AG08395 (cell line): ENCODE measurements at regions not wholly inside any gene's neighbourhood (a gene's known extent, or its start where the extent isn't known, plus 50 kb on each side); places are given as distances from the start of the nearest gene placed in this dataset.

Experiments
- DNase-seq: peaks from one replicate; pipeline ENCODE4 v3.0.0; 2012; ENCODE audit warnings: mixed read lengths, low spot score

DNA sequence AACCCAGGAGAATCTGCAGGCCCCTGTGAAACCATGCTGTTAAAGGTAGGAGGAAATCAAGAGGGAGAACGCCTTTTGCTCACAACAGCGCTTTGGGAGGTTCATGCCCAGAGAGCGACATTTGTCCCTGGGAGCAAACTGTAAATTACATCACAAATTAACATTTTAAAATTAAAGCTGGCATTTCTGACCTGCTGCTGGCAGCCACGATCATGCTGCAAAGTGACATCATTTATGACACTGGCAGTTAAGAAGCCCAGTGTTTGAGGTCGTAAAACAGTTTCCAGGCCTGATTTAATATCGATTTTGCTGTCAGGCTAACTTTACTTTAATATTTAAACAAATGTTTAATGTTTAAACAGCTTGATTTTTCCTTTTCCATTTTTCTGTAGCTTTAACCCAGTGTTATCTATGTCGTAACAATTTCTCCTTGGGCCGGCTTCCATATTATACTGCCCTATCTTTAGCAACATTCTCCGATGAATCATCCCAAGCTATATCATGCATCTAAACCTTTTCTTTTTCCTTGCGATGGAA lies 86.5 kb upstream of the NPVF start:
- DNase-seq = no peak

DNA sequence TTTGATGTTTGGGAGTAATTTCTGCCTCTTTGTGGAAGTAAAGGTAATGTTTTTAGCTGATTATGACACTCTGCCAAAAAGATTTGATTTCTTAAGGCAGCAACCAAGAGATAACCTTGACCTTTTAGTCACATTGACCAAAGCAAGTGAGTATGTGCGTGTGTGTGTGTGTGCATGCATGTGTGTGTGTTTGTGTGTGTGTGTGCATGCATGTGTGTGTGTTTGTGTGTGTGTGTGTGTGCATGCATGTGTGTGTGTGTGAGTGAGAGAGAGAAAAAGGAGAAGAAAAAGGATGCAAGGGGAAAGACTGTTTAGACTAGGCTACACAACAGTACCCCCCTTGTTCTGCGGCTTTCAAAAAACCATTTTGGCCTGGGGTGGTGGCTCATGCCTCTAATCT lies 88.1 kb upstream of the NPVF start:
- DNase-seq = no peak

DNA sequence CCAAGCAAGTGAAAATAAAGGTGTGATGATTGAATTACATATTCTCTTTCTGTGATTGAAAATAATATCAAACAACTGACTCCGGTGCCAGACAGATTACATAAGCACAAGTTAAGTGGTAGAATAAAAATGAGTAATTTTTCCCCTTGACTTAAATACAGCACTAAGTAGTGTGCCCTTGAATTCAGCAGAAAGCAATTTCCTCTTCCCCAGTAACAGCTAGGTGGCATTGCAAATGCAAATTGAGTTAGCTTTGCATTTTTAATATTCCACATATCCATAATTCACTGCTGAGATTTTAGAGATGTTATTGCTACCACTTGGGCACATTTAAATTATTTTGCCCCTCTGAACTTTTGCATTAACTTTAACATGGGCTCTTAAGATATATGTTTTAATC lies 89.8 kb upstream of the NPVF start:
- no peak for DNase-seq

DNA sequence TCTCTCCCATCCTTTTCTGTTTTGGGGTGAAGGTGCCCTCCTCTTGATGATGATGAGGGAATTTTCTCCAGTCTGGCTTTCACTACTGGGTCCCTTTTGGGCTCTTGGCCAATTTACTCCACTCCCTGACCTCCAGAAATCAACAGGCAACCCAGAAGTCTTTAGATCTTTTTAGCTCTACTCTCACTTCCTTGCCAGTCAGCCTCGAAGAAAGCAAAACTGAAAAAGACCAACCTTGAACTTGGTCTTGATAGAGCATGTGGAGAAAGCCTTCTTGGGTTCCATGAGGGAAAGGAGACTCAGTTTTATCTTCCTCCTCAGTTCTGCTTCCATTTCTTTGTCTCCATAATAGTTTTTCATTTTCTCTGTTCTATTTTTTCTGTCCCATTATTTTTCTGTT lies 91.4 kb upstream of the NPVF start:
- no peak for DNase-seq

DNA sequence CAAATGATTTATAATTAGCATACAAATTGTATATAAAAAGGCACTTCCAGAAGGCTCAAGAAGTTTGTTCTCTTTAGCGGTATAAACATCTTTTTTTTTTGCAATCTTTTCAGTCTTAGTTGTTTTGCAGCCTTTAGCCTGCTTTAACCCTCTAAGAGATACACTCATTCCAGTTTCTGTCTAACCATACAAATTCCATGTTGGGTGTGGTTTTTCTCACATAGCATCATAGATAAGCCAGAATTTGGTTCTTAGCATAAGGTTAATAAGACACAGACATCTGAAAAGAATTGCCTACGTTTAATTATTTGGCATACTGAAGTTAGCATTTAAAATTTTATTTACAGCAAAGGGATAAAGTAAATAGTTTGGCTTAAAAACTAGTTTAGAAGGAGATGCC lies 92.5 kb upstream of the NPVF start:
- no peak for DNase-seq

DNA sequence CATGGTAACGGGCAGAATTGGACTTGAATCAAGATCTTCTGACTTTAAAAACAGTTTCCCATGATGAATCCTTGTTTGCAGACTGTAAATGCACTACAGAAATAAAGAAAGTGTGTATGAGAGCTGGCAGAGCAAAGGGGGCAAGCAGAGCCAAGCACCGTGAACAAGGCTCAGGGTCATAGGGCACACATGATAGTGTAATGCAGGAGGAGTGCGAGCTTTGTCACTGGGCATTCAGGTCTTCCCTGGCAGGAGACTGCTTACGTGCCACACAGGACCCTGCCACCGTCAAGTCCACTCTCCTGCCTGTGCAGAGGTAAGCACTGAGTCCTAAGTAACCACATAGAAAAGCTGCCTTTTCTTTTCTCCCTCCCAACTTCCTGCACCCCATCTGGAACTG lies 93.1 kb upstream of the NPVF start:
- DNase-seq = no peak

DNA sequence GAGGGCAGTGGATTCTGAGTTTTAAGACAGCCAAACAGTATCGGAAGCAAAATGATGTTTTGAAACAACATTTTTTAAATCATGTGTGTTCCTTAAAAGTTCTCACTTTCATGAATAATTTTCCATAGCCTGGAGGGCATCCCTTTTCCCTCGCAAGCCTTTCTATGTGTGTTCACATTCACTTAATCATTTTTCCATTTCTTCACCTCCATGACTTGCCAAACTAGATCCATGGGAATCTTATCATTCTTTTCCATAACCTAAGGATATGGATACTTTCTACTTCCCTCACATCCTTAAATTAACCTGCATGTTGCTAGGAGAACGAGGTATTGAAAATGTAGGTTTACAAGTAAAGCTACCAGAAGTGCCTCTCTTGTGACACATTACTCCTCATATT lies 94.2 kb upstream of the NPVF start:
- no peak for DNase-seq

DNA sequence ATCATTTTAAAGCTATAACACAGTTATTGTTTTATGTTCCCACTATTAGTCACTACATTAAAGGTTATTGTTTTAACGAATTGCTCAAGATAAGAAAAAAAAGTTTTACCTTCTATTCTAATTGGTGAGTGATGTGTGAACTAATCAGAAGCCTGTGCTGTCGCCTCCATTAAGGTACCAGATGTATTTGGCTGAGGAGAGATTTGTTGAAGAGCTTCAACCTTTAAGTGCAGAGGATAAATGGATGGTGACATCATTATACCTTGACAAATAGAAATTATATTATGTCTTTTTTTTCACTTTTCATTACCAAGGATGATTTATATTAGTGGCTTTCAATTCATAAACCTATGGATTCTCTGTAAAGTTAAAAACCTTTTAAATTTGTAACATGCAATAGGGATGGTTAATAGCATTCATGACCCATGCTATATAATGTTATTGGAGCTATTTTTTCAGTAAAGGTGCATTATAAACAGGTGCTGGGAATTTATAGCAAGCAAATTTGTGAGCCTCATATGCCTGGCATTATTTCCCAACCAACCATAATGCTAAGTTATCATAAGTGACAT lies 97.0 kb upstream of the NPVF start:
- DNase-seq = no peak

DNA sequence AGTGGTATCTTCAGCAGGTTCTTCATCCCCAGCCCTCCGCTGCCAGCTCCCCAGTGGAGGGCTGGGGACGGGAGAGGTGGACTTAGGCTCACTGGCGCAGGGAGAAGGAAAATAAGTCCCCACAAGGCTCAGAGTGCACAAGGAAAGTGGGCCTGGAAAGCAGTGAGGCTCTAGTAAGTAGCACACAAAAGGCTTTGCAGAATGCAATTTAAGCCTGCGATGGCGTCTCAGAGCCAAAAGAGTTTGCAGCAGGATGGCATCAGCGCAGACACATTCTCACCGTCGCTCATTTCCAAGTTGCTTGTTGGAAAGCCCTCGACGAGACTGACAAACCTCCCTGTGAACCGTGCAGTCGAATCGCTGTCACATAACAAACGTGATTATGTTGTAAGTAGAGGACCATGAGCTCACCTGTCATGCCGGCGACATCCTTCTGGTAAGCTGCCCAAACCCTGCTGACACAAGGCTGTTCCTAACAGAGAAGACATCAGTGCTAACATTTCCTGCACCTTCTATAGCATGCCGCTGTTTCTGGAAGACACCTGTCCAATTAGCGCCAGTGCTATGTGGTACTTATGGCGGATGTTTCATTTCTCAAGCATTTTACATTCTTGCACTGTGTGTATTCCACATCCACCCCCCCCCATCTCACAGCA lies 98.3 kb upstream of the NPVF start:
- no peak for DNase-seq

DNA sequence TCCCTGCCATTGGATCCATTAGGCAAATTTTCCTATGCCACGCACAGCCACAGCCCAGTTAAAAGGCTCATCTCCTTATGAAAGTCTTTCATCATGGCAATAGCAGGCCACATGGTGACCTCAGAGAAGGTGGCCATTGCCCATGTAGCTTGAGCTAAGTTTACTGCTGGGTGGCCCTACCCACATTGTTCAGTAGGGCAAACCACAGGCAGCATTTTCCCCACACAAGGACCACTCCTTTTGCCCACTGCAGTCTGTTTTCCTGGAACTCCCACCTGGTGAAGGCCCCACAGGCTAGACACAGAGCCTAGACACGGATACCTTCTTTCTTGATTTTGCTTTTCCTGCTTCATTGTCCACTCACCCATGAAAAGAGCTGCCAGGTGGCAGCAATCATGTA lies 101.5 kb upstream of the NPVF start:
- DNase-seq = no peak

DNA sequence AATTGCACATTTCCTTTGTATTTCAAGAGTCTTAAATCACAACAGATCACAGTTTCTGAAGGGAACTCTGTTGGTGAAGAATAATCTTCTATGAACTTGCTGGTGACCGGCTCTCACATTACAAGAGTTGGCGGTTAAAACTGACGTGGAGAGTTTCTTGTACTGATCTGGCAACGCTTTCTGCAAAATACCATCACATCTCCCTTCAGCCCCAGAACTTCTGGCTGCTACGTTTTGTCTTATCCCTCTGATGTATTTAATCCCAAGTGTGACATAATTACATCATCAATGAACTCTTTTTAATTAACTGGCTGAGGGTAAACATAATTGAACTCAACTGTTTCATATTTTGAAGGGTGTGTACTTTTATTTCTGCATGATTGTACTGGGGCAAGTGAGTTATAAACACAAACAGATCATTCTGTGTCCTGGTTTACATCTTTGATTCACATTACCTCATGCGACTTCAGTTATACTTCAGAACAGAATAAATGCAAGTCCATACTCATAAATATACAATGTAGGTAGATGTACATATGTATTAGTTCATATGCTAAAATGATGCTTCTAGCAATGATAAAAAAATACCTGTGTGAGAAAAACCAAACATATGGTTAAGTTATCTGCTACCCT lies 105.1 kb upstream of the NPVF start:
- no peak for DNase-seq

DNA sequence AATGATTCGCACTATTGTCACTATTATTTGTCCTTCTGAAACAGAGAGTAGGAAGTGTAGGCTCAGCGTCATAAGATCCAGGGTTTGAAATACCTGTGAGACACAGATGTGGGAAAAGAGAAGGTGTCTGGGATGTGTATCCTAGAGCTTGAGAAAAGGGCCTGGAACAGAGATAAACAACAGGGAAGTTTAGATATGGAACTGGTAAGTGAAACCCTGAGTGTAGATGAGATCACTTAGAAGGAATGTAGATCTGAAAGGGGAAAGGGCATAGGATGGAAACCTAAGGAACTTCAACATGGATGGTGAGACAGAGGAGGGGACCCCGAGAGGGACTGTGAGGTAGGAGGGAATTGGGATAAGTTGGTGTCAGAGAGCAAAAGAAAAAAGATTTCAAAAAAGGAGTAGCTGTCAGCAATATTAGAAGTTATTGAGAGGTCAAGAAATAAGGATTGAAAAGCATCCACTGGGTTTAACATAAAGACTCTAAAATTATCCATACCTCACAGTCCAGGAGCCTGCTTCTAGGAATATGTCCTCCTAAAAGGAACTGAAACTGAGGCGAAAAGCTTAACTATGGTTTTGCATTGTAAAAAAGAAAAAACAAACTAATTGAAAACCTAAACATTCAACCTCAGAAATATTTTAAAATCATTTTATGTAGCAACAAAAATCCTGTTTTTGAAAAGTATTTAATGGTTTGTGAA lies 119.2 kb upstream of the NPVF start:
- DNase-seq = no peak

DNA sequence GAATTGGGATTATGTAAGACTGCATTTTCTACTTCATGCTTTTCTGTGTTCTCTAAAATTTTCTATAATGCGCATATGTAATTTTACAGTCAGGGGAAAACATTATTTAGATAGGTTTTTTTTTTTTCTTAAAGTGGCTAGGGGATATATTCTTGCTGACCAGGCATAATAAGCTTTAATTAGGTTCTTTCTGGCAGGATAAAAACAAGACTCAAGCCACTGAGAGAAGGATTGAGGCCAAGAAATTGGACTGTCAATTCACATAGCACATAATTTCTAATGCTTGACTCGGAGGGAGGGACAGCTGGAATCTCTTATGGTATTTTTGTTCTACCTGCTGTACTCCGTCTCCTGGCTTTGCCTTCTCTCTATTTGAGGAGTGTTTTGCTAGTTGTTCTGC lies 119.8 kb upstream of the NPVF start:
- DNase-seq = no peak

DNA sequence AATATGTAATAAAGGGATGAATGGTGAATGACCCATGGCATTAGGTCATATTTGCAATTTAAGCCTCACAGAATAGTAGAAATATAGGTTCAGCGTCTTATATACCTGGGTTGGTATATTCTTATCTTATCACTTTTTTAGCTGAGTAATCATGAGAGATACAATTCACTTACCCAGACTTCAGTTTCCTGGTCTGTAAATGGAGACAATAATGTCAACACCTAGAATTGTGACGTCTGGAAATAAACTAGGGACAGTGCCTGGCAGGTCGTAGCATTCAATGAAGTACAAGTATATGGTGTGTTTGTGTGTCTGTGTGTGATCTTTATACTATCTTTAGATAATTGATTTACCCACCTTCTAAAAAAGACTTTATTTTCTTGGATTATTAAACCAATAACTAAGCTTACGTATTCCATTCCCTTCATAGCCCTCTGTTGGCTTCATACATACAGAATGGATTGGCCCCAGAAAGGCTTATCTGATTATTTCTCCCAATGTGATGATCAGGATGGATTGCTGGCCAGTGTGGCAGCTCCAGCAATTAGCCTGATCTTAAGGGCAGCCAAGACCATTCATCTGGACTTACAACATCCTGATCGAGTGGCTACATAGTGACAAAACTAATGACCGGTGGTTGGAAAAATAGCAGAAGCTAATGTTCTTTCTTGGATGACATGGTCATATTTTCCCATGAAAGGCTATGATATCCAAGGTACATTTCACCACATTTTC lies 121.2 kb upstream of the NPVF start:
- no peak for DNase-seq

DNA sequence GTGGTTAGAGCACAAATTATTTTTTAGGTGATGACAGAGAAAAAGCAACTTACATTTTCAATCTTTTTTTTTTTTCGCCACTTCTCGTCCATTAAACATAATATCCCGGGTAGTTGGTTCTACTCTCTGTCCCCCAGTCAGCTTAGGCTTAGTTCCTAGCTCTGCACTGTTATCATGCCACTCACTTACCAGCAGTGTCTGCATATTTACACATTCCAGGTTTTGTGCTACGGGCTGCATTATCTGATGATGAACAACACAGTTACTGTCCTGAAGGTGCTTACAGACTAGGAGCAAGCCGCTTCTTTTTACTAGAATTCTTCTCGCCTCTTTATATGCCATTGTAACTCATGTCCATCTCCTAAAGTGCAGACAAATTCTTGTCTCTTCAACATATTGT lies 121.8 kb upstream of the NPVF start:
- no peak for DNase-seq

DNA sequence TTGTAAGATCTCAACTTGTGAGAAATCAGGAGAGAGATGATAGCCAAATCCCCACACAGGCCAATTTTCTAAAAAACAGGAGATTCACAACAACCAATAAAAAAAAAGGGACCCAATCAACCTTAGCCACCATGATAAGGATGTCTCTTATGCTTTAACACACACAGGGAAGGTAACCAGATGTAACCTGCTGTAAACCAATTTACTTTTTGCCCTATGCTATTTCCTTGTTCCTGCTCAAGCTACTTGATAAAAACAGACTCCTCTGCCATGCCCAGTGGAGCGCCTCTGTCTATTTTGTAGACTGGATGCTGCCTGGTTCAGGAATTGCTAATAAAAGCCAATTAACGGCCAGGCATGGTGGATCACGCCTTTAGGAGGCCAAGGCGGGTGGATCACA lies 123.5 kb upstream of the NPVF start:
- no peak for DNase-seq

DNA sequence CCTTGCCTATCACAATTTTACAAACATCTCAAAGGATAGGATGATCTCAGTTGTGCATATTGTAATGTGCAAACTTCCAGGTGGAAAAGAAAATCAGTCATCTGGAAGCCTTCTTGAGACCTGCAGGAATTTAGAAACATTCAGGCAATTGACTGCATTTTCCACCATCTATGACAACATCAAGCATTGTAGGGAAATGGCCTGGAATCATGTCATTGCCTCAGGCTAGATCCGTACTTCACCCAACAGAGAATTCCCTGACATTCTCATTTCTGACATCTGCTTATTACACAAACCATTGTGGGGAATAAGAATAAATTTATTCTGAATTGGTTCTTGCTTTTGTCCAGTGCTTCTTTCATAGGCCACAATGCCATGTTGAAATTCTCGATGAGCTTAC lies 124.9 kb upstream of the NPVF start:
- no peak for DNase-seq

DNA sequence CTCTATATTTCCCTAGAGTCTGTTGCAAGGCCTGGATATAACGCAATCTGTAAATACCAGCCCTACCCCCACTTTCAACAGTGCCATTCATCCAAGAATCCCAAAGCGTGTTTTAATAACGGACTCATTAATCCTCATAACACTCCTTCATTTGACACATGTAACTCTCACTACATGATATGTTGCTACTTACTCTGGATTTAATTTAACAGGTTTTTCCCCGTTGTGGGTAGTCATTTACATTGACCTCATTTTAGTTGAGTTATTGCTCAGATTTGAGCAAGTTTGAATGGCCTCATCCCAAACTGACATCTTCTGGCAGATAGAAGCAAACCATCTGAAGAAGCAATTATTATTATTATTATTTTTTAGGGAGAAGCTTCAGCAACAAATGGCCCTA lies 125.4 kb upstream of the NPVF start:
- DNase-seq = no peak

DNA sequence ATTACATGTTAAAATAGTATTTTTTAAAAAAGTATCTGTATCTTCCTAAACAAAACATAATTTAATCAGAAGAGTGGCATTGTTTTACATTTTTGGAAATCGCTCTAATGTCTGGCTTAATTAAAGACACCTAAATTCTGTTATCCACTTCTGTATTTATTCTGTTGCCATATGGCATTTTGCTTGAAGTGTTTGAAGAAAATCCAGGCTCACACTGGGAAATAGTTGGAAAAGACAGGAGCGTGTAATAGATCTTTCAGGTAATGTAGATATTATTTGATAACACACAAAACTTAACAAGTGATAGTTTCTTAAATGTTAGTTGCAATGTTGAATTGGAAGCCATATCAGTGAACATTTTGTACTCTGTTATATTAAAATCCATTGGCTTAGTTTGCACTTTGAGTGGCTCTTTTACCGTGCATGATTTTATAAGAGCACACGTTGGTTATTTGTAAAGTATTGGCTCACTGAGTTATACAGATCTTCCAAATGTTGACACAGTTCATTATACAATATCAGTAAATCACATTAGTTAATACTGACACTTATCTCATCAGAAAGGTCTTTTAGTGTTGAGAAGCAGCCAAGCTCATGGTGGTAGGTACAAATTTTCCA lies 128.4 kb upstream of the NPVF start:
- no peak for DNase-seq

DNA sequence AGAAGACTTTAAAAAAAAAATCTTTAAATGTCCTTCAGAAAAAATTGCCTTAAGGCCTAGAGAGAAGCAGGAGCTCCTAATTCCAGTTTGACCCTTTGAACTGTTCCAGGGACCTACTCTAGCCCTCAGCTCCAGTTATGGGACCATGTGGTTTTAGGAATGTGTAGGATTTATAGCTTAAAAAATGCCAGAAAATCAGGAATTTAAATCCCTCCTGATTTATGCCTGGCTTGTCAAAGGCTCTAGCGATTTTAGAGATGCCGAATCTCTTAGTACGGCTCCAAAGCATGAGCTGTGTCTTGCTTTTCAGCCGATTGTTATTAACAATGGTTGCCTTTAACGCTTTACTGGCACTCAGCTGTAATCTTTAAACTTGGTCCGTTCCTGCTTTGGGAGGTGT lies 130.6 kb upstream of the NPVF start:
- DNase-seq = no peak

DNA sequence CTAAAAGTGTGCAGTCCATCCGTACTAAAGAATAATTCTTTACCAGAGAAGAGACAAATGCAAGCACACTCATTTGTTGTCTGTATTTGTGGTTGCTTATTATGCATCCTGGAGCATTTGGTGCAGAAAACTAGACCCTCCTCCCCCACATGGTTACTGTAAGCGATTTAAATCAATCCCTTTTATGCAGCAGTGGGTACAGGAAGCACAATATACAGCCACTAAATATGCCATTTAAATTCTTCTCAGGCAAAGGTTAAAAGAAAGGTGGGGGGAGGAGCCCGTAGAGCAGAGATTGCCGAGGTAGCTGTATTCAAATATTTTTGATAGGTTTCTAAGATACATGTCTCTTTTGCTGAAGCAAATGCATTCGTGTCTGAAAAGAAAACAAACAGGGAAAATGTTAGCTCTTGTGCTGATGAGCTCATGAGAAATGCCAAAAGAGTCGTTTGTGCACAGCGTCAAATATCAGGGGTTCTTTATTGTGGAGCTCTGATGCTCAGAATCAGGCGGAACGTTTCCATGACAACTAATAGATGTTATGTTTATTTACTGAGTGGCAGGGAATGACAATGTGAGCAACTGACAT lies 131.3 kb upstream of the NPVF start:
- DNase-seq = no peak

DNA sequence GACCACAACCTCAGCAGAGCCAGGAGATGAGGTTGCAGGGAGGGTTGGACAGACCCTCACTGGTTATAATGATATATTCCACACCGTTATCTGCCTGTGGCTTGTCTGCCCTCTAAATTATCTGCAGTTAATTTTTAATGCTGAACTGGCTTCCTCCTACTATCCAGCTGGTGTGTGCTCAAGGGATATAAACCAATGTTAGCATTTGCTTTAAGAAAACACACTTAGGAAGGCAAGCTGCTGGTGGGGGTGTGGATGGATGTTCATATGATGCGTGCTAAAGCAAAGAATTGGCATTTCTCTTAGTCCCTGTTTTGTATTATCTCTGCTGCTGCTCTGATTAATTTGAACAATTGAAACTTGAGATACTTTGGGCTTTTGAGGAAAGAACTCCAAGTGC lies 132.2 kb upstream of the NPVF start:
- DNase-seq = no peak
